Activated CD8-positive, alpha-beta memory T cell treated with anti-CD3 and anti-CD28 coated beads, Interleukin-2, amount 10 ng/mL, durations not matched to agents 7 days and 5 days (primary cell): ENCODE measurements at regions not wholly inside any gene's neighbourhood (a gene's known extent, or its start where the extent isn't known, plus 50 kb on each side); places are given as distances from the start of the nearest gene placed in this dataset.

Experiments
- ATAC-seq: fragments of 150-1000 bp; cut with Tn5 transposase; one replicate; pipeline ENCODE4 v1.10.0; 2021; ENCODE audit warnings: moderate library complexity
- CTCF ChIA-PET: fragments of 350-600 bp; sonication (Branson Sonifier 250); formaldehyde crosslinking; loops from one replicate; lab custom pipeline; 2021; ENCODE audit warnings: antibody characterized with exemption; lab: Charles Lee
- DNase-seq: peaks from one replicate; pipeline ENCODE4 v3.0.0-alpha.2; 2020
- H3K27ac Mint-ChIP-seq: one replicate; pipeline ENCODE4 v1.8.0; 2021; ENCODE audit warnings: mild to moderate bottlenecking, mixed read lengths
- H3K27me3 Mint-ChIP-seq: one replicate; pipeline ENCODE4 v1.8.0; 2021; ENCODE audit warnings: mixed read lengths
- H3K36me3 Mint-ChIP-seq: one replicate; pipeline ENCODE4 v1.8.0; 2021; ENCODE audit warnings: mild to moderate bottlenecking, mixed read lengths
- H3K4me1 Mint-ChIP-seq: one replicate; pipeline ENCODE4 v1.8.0; 2021; ENCODE audit warnings: mixed read lengths
- H3K4me3 Mint-ChIP-seq: one replicate; pipeline ENCODE4 v1.8.0; 2021; ENCODE audit warnings: mild to moderate bottlenecking, moderate library complexity, mixed read lengths
- H3K9me3 Mint-ChIP-seq: one replicate; pipeline ENCODE4 v1.8.0; 2022; ENCODE audit warnings: low read depth, mixed read lengths

DNA sequence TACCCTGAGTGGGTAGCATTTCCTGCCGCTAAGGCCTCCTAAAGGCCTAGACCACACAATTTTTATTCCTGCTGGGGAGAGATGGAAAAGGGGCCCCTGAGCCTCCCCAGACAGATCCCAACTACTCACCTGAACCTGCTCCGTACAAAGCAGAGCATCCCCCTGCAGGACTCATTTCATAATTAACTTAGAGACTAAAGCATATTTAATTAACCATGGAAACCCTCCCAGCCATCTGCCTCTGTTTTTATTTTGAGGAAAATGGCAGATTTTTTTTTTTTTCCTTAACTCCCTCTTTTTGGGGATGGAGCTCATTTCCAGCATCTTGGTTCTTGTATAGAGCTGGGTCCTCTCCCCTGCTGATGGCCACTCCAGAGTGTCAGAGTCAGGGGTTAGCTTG, 96.5 kb upstream of the CRHR1 start:
- Mint-ChIP-seq H3K36me3 (no peaks in the 10 kb centered on the region), H3K27me3 (peaks cover 31% of the 10 kb centered on the region), H3K4me1 (no peaks in the 10 kb centered on the region), H3K27ac (no peak overlapping the region), H3K4me3 (no peak overlapping the region), H3K9me3 (no peaks in the 10 kb centered on the region)
- DNase-seq (no peak), ATAC-seq (no peak)
- CTCF ChIA-PET: no interaction called here

DNA sequence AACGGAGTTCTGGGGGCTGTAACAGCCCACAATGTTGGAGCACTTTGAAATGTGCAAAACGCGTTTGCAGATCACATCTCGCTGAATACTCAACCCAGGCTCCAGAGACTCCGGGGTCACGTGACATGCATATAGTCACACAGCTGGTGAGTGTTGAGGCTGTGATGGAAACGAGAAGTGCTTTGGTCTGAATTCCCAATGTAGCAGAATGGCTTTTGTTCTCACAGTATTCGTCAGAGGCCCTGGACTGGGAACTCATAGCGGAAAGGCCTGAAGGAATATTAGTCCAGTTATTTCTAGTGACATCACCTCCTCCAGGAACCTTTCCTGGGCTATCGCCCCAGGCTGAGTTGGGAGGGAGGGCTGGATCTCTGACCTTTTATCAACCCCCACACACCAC, 95.8 kb upstream of the CRHR1 start:
- no peaks in the 10 kb centered on the region for H3K36me3 Mint-ChIP-seq
- no peaks in the 10 kb centered on the region for H3K9me3 Mint-ChIP-seq
- H3K27me3 Mint-ChIP-seq: peaks cover 32% of the 10 kb centered on the region
- ATAC-seq (no peak), DNase-seq (no peak)
- CTCF ChIA-PET: no interaction called here
- no peak overlapping the region for H3K27ac Mint-ChIP-seq
- H3K4me3 Mint-ChIP-seq: no peak overlapping the region
- no peaks in the 10 kb centered on the region for H3K4me1 Mint-ChIP-seq

DNA sequence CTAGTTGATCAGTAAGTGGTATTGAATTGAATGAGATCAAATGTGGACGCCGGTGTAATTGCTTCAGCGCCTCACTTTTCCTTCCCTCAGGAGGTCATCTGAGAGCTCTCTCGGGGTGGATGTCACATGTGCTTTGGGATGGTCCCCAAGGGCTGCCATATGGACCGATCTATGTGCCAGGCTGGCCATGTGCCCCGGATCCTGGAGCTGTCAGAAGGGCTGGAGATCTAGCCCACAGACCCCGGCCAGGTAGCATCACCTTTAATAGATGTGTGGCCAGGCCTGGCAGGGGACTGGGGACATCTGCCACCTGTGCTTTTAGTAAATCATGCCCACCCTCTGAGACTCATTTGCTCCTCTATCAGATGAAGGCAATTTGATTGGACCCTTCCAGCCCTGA, 95.3 kb upstream of the CRHR1 start:
- no peak overlapping the region for H3K27ac Mint-ChIP-seq
- H3K4me3 Mint-ChIP-seq: no peak overlapping the region
- H3K9me3 Mint-ChIP-seq: no peaks in the 10 kb centered on the region
- H3K4me1 Mint-ChIP-seq: no peaks in the 10 kb centered on the region
- H3K27me3 Mint-ChIP-seq: peaks cover 35% of the 10 kb centered on the region
- CTCF ChIA-PET: no interaction called here
- no peaks in the 10 kb centered on the region for H3K36me3 Mint-ChIP-seq
- ATAC-seq (no peak), DNase-seq (no peak)

DNA sequence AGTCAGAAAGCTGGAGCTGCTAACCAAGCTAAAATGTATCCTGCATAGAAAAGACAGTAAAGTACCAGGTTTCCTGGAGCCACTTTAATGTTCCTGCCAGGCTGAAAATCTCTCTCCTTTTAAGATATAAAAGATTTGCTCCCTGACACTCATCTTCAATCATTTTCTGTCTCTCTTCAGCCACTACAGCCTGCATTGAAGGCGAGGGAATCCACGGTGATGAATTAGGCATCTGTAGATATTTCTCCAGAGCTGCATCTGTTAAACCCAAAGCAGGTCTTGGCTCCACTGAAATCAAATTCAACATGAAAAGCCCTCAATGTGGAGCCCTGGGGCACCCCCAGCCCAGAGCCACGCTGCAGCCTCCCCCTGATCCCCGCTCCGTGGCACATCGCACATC, 94.7 kb upstream of the CRHR1 start:
- ATAC-seq: no peak
- CTCF ChIA-PET: interaction anchor here (1.3 kb wide), 1 partner anchor 10 kb away, joined by 3 read pairs; no protein-coding TSS in a partner anchor
- H3K27me3 Mint-ChIP-seq: peaks cover 39% of the 10 kb centered on the region

DNA sequence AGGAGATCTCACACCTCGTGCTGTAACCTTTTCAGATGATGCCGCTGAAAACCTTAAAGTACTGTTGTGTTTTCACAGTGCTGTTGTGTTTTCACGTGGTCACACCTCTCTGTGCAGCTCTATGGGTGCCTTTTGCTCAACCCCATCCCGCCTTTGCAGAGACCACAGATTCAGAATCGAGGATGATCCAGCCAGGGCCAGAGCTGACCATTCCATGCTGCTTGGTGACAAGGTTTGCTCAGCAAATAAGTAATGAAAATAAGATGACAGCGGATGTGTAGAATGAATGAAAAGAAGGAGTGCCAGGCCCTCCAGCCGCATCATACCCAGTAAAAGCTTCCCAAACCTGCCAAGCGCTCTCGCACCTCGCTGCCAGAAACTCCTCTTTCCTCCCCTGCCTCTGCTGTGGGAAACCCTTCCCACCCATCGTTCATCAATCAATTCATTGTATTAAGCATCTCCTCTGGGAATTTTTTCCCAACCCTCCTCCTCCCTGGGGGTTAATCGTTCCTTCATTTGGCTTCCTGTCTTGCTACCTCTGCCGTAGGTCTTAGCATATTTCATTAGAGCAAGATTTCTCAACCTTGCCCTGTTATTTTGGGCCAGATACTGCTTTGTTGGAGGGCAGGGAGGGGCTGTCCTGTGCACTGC, 93.4 kb upstream of the CRHR1 start:
- Mint-ChIP-seq H3K4me3 (no peak overlapping the region), H3K36me3 (no peaks in the 10 kb centered on the region), H3K27ac (no peak overlapping the region), H3K4me1 (no peaks in the 10 kb centered on the region), H3K27me3 (peaks cover 44% of the 10 kb centered on the region), H3K9me3 (no peaks in the 10 kb centered on the region)
- DNase-seq: no peak
- CTCF ChIA-PET: interaction anchor here (1.3 kb wide), 1 partner anchor 8 kb away, joined by 3 read pairs; no protein-coding TSS in a partner anchor
- no peak for ATAC-seq

More for the DNA sequence above, 94.7 kb upstream of the CRHR1 start:
- Mint-ChIP-seq H3K36me3 (no peaks in the 10 kb centered on the region), H3K9me3 (no peaks in the 10 kb centered on the region), H3K27ac (no peak overlapping the region), H3K4me1 (no peaks in the 10 kb centered on the region), H3K4me3 (no peak overlapping the region)
- DNase-seq: no peak

DNA sequence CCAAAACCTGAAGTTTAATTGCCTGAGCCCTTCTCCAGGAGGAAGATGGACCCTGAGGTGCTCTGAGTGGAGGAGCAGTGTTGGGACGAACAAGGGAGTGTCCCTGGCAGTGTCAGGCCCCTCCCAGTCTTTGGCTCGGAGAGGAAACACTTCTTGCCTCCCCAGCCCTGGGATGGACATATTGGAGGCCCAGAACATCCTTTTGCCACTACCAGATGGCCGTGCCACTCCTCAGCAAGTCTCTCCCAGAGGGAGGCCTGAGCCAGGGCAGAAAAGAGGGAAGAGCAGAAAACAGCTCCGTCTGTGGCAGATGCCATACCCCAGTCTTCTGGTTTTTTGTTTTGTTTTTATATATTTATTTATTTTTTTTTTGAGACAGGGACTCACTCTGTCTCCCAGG, 91.5 kb upstream of the CRHR1 start:
- CTCF ChIA-PET: no interaction called here
- peaks cover 49% of the 10 kb centered on the region for H3K27me3 Mint-ChIP-seq
- no peak for ATAC-seq

DNA sequence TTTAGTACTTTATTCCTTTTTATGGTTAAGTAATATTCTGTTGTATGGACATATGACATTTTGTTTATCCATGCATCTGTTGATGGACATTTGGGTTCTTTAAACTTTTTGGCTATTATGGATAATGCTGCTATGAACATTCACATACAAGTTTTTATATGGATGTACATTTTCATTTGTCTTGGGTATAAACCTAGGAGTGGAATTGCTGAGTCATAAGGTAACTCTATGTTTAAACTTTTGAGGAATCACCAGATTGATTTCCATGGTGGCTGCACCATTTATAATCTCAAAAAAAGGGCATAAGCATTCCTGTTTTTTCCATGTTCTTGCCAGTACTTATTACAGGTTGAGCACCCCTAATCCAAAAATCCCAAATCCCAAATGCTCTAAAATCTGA, 90.3 kb upstream of the CRHR1 start:
- Mint-ChIP-seq H3K9me3 (no peaks in the 10 kb centered on the region), H3K4me1 (no peaks in the 10 kb centered on the region), H3K27me3 (peaks cover 49% of the 10 kb centered on the region), H3K27ac (no peak overlapping the region), H3K4me3 (no peak overlapping the region), H3K36me3 (no peaks in the 10 kb centered on the region)
- no peak for DNase-seq
- CTCF ChIA-PET: no interaction called here
- ATAC-seq: no peak

More for the DNA sequence above, 91.5 kb upstream of the CRHR1 start:
- no peak for DNase-seq
- Mint-ChIP-seq H3K4me1 (no peaks in the 10 kb centered on the region), H3K9me3 (no peaks in the 10 kb centered on the region), H3K36me3 (no peaks in the 10 kb centered on the region), H3K4me3 (no peak overlapping the region), H3K27ac (no peak overlapping the region)

DNA sequence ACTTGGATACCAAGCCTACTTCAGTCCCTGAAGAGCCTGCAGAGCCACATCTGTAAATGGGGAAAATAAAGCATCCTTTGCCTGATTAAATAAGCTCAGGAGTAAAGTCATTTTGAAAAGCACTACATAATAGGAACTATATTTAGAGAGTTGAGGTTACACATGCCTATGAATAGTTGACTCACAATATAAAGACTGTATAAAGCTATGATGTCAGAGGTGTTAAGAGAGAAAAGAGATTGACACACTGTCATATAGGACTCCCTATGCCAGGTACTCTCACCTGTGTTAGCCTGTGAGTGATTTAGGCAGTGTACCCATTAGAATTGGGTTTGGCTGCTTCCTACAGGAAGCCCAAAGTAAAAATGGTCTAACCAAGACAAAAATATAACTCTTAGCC, 87.7 kb upstream of the CRHR1 start:
- no peak for ATAC-seq
- Mint-ChIP-seq H3K9me3 (no peaks in the 10 kb centered on the region), H3K4me3 (no peak overlapping the region), H3K4me1 (no peaks in the 10 kb centered on the region), H3K27ac (no peak overlapping the region), H3K36me3 (no peaks in the 10 kb centered on the region), H3K27me3 (peaks cover 40% of the 10 kb centered on the region)
- no peak for DNase-seq
- CTCF ChIA-PET: no interaction called here

DNA sequence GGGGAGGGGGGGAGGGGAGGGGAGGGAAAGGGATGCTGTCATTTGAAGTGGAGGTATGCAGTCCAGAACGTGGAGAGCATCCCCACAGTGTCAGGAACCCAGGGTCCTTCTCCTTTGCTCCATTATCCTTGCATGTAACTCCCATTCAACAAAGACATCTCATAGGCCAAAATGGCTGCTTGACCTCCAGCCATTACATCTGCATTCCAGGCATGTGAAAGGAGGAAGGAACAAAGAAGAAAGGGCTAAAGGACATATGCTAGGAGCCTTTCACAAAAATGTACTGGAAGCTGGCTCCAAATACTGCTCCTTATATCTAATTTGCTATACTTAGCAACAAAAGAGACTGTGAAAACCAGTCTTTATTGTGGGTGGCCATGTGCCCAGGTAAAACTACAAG, 87.0 kb upstream of the CRHR1 start:
- no peaks in the 10 kb centered on the region for H3K4me1 Mint-ChIP-seq
- no peak overlapping the region for H3K27ac Mint-ChIP-seq
- DNase-seq: no peak
- no peak overlapping the region for H3K4me3 Mint-ChIP-seq
- CTCF ChIA-PET: no interaction called here
- peaks cover 39% of the 10 kb centered on the region for H3K27me3 Mint-ChIP-seq
- H3K36me3 Mint-ChIP-seq: no peaks in the 10 kb centered on the region
- no peak for ATAC-seq
- H3K9me3 Mint-ChIP-seq: no peaks in the 10 kb centered on the region

DNA sequence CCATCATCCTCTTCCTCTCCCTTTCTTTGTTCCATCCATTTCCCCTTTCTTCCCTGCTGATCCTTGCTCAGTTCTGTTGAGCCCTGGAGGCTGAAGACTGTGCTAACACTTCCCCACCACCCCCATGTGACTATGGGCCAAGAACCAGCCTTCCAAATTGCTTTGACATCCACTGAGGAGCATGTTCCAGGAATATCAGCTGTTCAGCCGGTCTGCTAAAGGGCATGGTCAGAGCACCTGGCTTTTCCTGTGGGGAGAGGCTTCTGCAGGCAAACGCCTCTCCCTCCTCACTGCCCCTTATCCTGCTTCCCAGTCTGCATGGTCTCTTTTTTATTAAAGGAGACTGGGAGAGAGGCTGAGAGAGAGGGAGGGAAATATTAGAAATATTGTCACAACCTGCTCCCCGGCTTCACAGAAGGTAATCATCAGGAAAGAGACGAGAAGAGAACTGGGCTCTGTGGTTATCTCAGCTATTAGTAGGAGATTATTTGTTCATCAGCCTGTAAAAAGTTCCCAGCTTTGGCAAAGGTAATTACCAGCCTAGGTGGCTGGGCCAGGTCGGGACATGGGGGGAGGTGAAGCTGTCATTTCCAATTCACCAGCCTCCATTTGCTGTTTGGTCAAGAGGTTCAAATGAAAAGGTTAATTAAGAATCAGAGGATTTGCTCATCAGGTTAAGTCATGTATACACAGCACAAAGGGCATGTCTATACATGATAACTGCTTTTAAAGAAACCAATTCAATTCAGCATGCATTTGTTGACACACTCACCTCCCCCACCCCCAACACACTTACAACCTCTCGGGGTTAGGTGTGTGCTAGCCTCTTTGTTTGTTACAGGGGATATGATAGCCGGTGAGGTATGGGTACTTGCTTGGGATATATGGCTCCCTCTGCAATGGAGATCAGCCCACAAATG, 83.7 kb upstream of the CRHR1 start:
- no peaks in the 10 kb centered on the region for H3K4me1 Mint-ChIP-seq
- DNase-seq (no peak), ATAC-seq (no peak)
- H3K36me3 Mint-ChIP-seq: no peaks in the 10 kb centered on the region
- H3K27ac Mint-ChIP-seq: no peak overlapping the region
- H3K9me3 Mint-ChIP-seq: no peaks in the 10 kb centered on the region
- CTCF ChIA-PET: no interaction called here
- H3K4me3 Mint-ChIP-seq: no peak overlapping the region
- H3K27me3 Mint-ChIP-seq: peaks cover 41% of the 10 kb centered on the region

DNA sequence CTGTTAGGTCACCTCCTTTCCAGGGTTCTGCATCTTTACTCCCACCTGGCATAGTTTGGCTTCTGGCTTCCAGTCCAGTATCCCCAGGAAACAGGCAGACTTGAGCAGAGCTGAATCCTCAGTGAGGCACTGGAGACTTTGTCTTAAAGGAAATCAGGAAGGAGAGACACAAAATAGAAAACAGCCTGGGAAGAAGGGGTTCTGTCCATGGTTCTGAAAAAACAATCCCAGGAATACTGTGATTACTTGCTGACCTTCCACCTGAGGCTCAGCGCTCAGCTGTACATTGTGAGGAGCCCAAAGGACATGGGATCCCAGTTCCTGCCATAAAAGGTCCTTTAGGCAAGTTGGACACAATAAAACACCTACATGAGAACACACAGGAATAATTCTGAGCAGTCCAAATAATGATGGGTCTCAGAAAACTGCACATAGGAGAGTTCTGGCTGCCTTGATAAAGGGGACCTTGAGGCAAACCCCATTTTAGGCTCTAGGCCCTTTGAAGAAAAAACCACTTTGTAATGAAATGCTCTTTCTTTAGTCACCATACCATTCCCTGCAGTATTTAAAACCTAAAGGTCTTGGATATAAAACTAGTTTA, 81.4 kb upstream of the CRHR1 start:
- CTCF ChIA-PET: no interaction called here
- Mint-ChIP-seq H3K27ac (no peak overlapping the region), H3K4me1 (no peaks in the 10 kb centered on the region), H3K27me3 (peaks cover 46% of the 10 kb centered on the region), H3K36me3 (no peaks in the 10 kb centered on the region), H3K4me3 (no peak overlapping the region), H3K9me3 (no peaks in the 10 kb centered on the region)
- DNase-seq: no peak
- ATAC-seq: no peak

DNA sequence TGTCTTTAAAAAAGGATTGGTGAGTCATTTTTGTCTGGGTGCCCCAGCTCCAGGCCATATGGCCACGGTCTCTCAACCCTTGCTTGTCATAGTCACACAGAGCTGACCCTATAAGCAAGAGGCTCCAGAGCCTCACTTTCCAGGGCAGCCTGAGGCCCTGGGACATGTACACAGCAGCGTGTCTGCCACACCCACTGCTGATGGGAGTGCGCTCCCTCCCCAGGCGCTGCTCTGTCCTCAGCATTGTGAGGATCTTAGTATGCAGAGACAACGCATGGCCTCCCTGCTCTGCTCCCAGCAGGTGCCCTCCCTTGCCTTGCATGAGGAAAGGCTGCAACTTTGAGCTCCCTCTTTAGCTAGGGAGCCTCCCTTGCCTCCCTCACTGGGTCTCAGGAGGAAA, 80.8 kb upstream of the CRHR1 start:
- CTCF ChIA-PET: no interaction called here
- Mint-ChIP-seq H3K4me1 (no peaks in the 10 kb centered on the region), H3K36me3 (no peaks in the 10 kb centered on the region), H3K4me3 (no peak overlapping the region), H3K9me3 (no peaks in the 10 kb centered on the region), H3K27ac (no peak overlapping the region), H3K27me3 (peaks cover 51% of the 10 kb centered on the region)
- no peak for DNase-seq
- no peak for ATAC-seq

DNA sequence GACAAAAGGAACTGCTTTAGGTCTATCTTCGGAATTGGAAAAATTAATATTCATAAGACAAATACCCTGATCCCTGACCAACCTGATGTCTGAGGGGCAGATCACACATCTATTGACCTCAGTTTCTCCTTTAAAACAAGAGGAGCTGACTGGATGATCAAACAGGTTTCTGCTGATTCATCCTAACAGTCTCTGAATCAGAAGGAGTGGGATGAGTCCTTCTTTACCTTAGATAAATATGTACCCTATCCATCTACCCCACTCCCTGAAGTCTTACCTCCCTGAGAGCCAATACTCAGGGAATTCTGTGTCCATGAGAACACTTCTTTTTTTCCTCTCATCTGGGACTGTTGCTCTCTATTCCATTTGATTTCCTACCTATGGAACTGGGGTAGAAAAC, 80.3 kb upstream of the CRHR1 start:
- H3K27me3 Mint-ChIP-seq: peaks cover 51% of the 10 kb centered on the region
- no peaks in the 10 kb centered on the region for H3K9me3 Mint-ChIP-seq
- no peaks in the 10 kb centered on the region for H3K4me1 Mint-ChIP-seq
- no peaks in the 10 kb centered on the region for H3K36me3 Mint-ChIP-seq
- H3K27ac Mint-ChIP-seq: no peak overlapping the region
- CTCF ChIA-PET: no interaction called here
- H3K4me3 Mint-ChIP-seq: no peak overlapping the region
- ATAC-seq: no peak
- no peak for DNase-seq

DNA sequence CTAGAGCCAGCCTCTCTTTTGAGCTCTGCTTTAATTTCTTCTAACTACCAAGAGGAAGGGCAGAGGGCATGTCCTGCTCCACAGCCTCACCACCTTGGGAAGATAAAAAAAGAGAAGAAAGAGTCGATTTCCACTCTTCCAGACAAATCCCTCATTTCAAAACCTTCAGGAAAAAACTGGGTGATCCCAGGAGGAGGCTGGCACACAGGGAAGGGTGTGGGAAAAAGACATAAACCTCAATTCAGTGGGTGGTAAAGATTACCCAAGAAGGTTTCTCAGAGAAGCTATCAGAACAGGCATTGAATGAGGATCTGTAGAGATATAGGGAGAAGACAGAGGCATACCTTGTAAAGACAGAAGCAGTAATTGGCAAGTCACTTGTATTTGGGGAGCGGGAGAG, 79.9 kb upstream of the CRHR1 start:
- ATAC-seq (no peak), DNase-seq (no peak)
- H3K27me3 Mint-ChIP-seq: peaks cover 52% of the 10 kb centered on the region
- H3K9me3 Mint-ChIP-seq: no peaks in the 10 kb centered on the region
- CTCF ChIA-PET: no interaction called here
- H3K4me1 Mint-ChIP-seq: no peaks in the 10 kb centered on the region
- no peak overlapping the region for H3K27ac Mint-ChIP-seq
- no peak overlapping the region for H3K4me3 Mint-ChIP-seq
- no peaks in the 10 kb centered on the region for H3K36me3 Mint-ChIP-seq
